Cardiac muscle cell (in vitro differentiated cells and primary cell): ENCODE measurements at regions not wholly inside any gene's neighbourhood (a gene's known extent, or its start where the extent isn't known, plus 50 kb on each side); places are given as distances from the start of the nearest gene placed in this dataset.

Source experiments
- DNase-seq, 2 donors: peaks; one replicate each; pipeline versions ENCODE4 v3.0.0 to v3.0.0-alpha.2; 2010 to 2017; ENCODE audit warnings: low read depth in 1 of 2, low spot score in 1 of 2
- H3K27ac ChIP-seq: fragments of 200-600 bp; sonication (generic); 2 replicates; pipeline ENCODE4 v1.5.1; 2016
- H3K27me3 ChIP-seq: fragments of 200-600 bp; sonication (generic); 2 replicates; pipeline ENCODE4 v1.6.0; 2016; ENCODE audit warnings: control low read depth
- H3K36me3 ChIP-seq: fragments of 200-600 bp; sonication (generic); 2 replicates; pipeline ENCODE4 v1.5.1; 2016; ENCODE audit warnings: control low read depth
- H3K4me1 ChIP-seq: fragments of 200-600 bp; sonication (generic); 2 replicates; pipeline ENCODE4 v1.8.1; 2017; ENCODE audit warnings: low read depth, mild to moderate bottlenecking, mixed run types
- H3K4me3 ChIP-seq: fragments of 200-600 bp; sonication (generic); 2 replicates; pipeline ENCODE4 v1.5.1; 2016; ENCODE audit warnings: mild to moderate bottlenecking
- H3K9me3 ChIP-seq: fragments of 200-600 bp; sonication (generic); 2 replicates; pipeline ENCODE4 v1.5.1; 2017; ENCODE audit warnings: low read depth, mild to moderate bottlenecking, control low read depth
- CTCF ChIP-seq: IDR thresholded peaks from 2 replicates; pipeline ENCODE4 v1.5.1; 2012; ENCODE audit warnings: low read depth, mild to moderate bottlenecking, low read length

- no peaks in the 10 kb centered on the region for H3K36me3 ChIP-seq
- no peak overlapping the region for H3K27ac ChIP-seq
- no peak overlapping the region for H3K4me3 ChIP-seq
- no peaks in the 10 kb centered on the region for H3K9me3 ChIP-seq
- no peaks in the 10 kb centered on the region for H3K4me1 ChIP-seq
- TF ChIP-seq CTCF: no peak
- H3K27me3 ChIP-seq: no peaks in the 10 kb centered on the region
- DNase-seq: no peak
Measured at GRCh38 chr14:38089123-38089522, 118.6 kb upstream of the SSTR1 start.

- Histone ChIP-seq H3K4me1 (no peaks in the 10 kb centered on the region), H3K27me3 (no peaks in the 10 kb centered on the region), H3K27ac (no peak overlapping the region), H3K4me3 (no peak overlapping the region), H3K9me3 (no peaks in the 10 kb centered on the region), H3K36me3 (no peaks in the 10 kb centered on the region)
- no peak for DNase-seq
- TF ChIP-seq CTCF: no peak
Measured at GRCh38 chr14:38090506-38090905, 117.2 kb upstream of the SSTR1 start.

GRCh38 chr14:38098074-38098836 lies 109.4 kb upstream of the SSTR1 start:
- TF ChIP-seq CTCF: no peak
- H3K36me3 ChIP-seq: no peaks in the 10 kb centered on the region
- no peak overlapping the region for H3K27ac ChIP-seq
- DNase-seq: peak in 1 of 2 donors; percentile 6
- peaks cover 7% of the 10 kb centered on the region for H3K9me3 ChIP-seq
- no peaks in the 10 kb centered on the region for H3K4me1 ChIP-seq
- no peaks in the 10 kb centered on the region for H3K27me3 ChIP-seq
- no peak overlapping the region for H3K4me3 ChIP-seq

GRCh38 chr14:38101679-38102078 lies 106.0 kb upstream of the SSTR1 start:
- TF ChIP-seq CTCF: no peak
- H3K27me3 ChIP-seq: no peaks in the 10 kb centered on the region
- H3K4me3 ChIP-seq: no peak overlapping the region
- H3K36me3 ChIP-seq: no peaks in the 10 kb centered on the region
- H3K9me3 ChIP-seq: peaks cover 7% of the 10 kb centered on the region
- DNase-seq: no peak
- no peak overlapping the region for H3K27ac ChIP-seq
- H3K4me1 ChIP-seq: no peaks in the 10 kb centered on the region

- DNase-seq: no peak
- peaks cover 7% of the 10 kb centered on the region for H3K9me3 ChIP-seq
- no peak for TF ChIP-seq CTCF
- no peaks in the 10 kb centered on the region for H3K36me3 ChIP-seq
- H3K4me3 ChIP-seq: no peak overlapping the region
- H3K27ac ChIP-seq: no peak overlapping the region
- no peaks in the 10 kb centered on the region for H3K4me1 ChIP-seq
- H3K27me3 ChIP-seq: no peaks in the 10 kb centered on the region
Measured at GRCh38 chr14:38103542-38104225, 104.0 kb upstream of the SSTR1 start.
